PC-9 (cell line): ENCODE measurements at regions not wholly inside any gene's neighbourhood (a gene's known extent, or its start where the extent isn't known, plus 50 kb on each side); places are given as distances from the start of the nearest gene placed in this dataset.

Experiments used
- CTCF ChIP-seq: fragments of 200-600 bp; sonication (generic); conservative IDR thresholded peaks from 2 replicates; pipeline ENCODE4 v1.6.1; 2017; ENCODE audit warnings: mixed run types, antibody characterized with exemption, mild to moderate bottlenecking, moderate library complexity
- EZH2 ChIP-seq: fragments of 200-600 bp; sonication (generic); IDR thresholded peaks from 2 replicates; pipeline ENCODE4 v1.8.0; 2017; ENCODE audit warnings: antibody characterized with exemption, low read depth

- TF ChIP-seq CTCF (no peak), EZH2 (no peak)
Measured at GRCh38 chr22:44578516-44579230, 80.6 kb upstream of the RTL6 start.
